ENCODE measurements at regions not wholly inside any gene's neighbourhood (a gene's known extent, or its start where the extent isn't known, plus 50 kb on each side); places are given as distances from the start of the nearest gene placed in this dataset.

GRCh38 chr5:39863926-39864552, 439.3 kb upstream of the DAB2 start:
- DNase-seq, result no peak

- no peak for DNase-seq
These were observed 432.3 kb upstream of the DAB2 start for GRCh38 chr5:39857041-39857440.

GRCh38 chr5:39854771-39855410, 430.1 kb upstream of the DAB2 start:
- no peak for DNase-seq

GRCh38 chr5:39850291-39850690, 425.5 kb upstream of the DAB2 start:
- DNase-seq, result no peak

GRCh38 chr5:39846144-39846543, 421.4 kb upstream of the DAB2 start:
- no peak for DNase-seq

GRCh38 chr5:39843767-39844166, 419.0 kb upstream of the DAB2 start:
- no peak for DNase-seq

- no peak for DNase-seq
These were observed 410.6 kb upstream of the DAB2 start for GRCh38 chr5:39835371-39835770.

GRCh38 chr5:39829441-39829840, 404.7 kb upstream of the DAB2 start:
- DNase-seq, result no peak

GRCh38 chr5:39826051-39826450, 401.3 kb upstream of the DAB2 start:
- DNase-seq, result no peak

GRCh38 chr5:39825301-39825700, 400.5 kb upstream of the DAB2 start:
- no peak for DNase-seq

- no peak for DNase-seq
These were observed 397.2 kb upstream of the DAB2 start for GRCh38 chr5:39822020-39822419.

- no peak for DNase-seq
These were observed 392.1 kb upstream of the DAB2 start for GRCh38 chr5:39816866-39817265.

- DNase-seq, result no peak
These were observed 391.5 kb upstream of the DAB2 start for GRCh38 chr5:39816156-39816845.

GRCh38 chr5:39815711-39816110, 390.9 kb upstream of the DAB2 start:
- no peak for DNase-seq

GRCh38 chr5:39811381-39811780, 386.6 kb upstream of the DAB2 start:
- no peak for DNase-seq

GRCh38 chr5:39808656-39809055, 383.9 kb upstream of the DAB2 start:
- no peak for DNase-seq

GRCh38 chr5:39801306-39801705, 376.5 kb upstream of the DAB2 start:
- DNase-seq, result no peak

GRCh38 chr5:39800042-39800601, 375.3 kb upstream of the DAB2 start:
- no peak for DNase-seq

GRCh38 chr5:39799242-39799641, 374.5 kb upstream of the DAB2 start:
- no peak for DNase-seq

- no peak for DNase-seq
These were observed 369.9 kb upstream of the DAB2 start for GRCh38 chr5:39794513-39795210.

GRCh38 chr5:39785410-39785809, 360.6 kb upstream of the DAB2 start:
- no peak for DNase-seq

GRCh38 chr5:39783756-39784421, 359.1 kb upstream of the DAB2 start:
- DNase-seq, result no peak

GRCh38 chr5:39780347-39780746, 355.6 kb upstream of the DAB2 start:
- DNase-seq, result no peak
